GM19035 (cell line): ENCODE measurements at regions not wholly inside any gene's neighbourhood (a gene's known extent, or its start where the extent isn't known, plus 50 kb on each side); places are given as distances from the start of the nearest gene placed in this dataset.
"Not testable (repeated sequence)": the region's sequence is repeated elsewhere in the genome, so short reads cannot be mapped to it uniquely, and the experiment has no call there.

ENCODE experiments used
- ATAC-seq: cut with Tn5 transposase; IDR thresholded peaks from one replicate; pipeline ENCODE4 v1.9.1; 2021; ENCODE audit not compliant: unreplicated experiment

- no peak for ATAC-seq
These were observed 227.7 kb downstream of the RPIA start for GRCh38 chr2:88919087-88919738.

GRCh38 chr2:88920399-88920798 is 228.9 kb downstream of the RPIA start:
- not testable (repeated sequence) for ATAC-seq

- no peak for ATAC-seq
These were observed 233.1 kb downstream of the RPIA start for GRCh38 chr2:88924533-88924932.

- no peak for ATAC-seq
These were observed 234.4 kb downstream of the RPIA start for GRCh38 chr2:88925770-88926462.

- ATAC-seq = no peak
These were observed 235.7 kb downstream of the RPIA start for GRCh38 chr2:88927128-88927527.

- ATAC-seq = no peak
These were observed 239.2 kb downstream of the RPIA start for GRCh38 chr2:88930659-88931058.

- no peak for ATAC-seq
These were observed 241.2 kb downstream of the RPIA start for GRCh38 chr2:88932686-88933085.

GRCh38 chr2:88933091-88933490 is 241.6 kb downstream of the RPIA start:
- ATAC-seq = no peak

GRCh38 chr2:88933980-88934379 is 242.5 kb downstream of the RPIA start:
- no peak for ATAC-seq

- ATAC-seq = not testable (repeated sequence)
These were observed 249.7 kb downstream of the RPIA start for GRCh38 chr2:88941178-88941577.

- no peak for ATAC-seq
These were observed 251.3 kb downstream of the RPIA start for GRCh38 chr2:88942798-88943197.

GRCh38 chr2:88949336-88949735 is 257.9 kb downstream of the RPIA start:
- ATAC-seq = no peak

GRCh38 chr2:88950010-88950409 is 258.5 kb downstream of the RPIA start:
- no peak for ATAC-seq

GRCh38 chr2:88955607-88956006 is 264.1 kb downstream of the RPIA start:
- ATAC-seq = no peak

- ATAC-seq = no peak
These were observed 268.2 kb downstream of the RPIA start for GRCh38 chr2:88959480-88960204.

GRCh38 chr2:88961323-88961722 is 269.9 kb downstream of the RPIA start:
- ATAC-seq = not testable (repeated sequence)

GRCh38 chr2:88967844-88968243 is 276.4 kb downstream of the RPIA start:
- ATAC-seq = no peak

- not testable (repeated sequence) for ATAC-seq
These were observed 286.5 kb downstream of the RPIA start for GRCh38 chr2:88978011-88978410.

GRCh38 chr2:88978446-88978845 is 287.0 kb downstream of the RPIA start:
- not testable (repeated sequence) for ATAC-seq

GRCh38 chr2:88984079-88984478 is 292.6 kb downstream of the RPIA start:
- ATAC-seq = not testable (repeated sequence)

GRCh38 chr2:88986721-88987330 is 295.4 kb downstream of the RPIA start:
- not testable (repeated sequence) for ATAC-seq

- not testable (repeated sequence) for ATAC-seq
These were observed 297.1 kb downstream of the RPIA start for GRCh38 chr2:88988617-88989016.
